ENCODE measurements at regions not wholly inside any gene's neighbourhood (a gene's known extent, or its start where the extent isn't known, plus 50 kb on each side); places are given as distances from the start of the nearest gene placed in this dataset.

DNA sequence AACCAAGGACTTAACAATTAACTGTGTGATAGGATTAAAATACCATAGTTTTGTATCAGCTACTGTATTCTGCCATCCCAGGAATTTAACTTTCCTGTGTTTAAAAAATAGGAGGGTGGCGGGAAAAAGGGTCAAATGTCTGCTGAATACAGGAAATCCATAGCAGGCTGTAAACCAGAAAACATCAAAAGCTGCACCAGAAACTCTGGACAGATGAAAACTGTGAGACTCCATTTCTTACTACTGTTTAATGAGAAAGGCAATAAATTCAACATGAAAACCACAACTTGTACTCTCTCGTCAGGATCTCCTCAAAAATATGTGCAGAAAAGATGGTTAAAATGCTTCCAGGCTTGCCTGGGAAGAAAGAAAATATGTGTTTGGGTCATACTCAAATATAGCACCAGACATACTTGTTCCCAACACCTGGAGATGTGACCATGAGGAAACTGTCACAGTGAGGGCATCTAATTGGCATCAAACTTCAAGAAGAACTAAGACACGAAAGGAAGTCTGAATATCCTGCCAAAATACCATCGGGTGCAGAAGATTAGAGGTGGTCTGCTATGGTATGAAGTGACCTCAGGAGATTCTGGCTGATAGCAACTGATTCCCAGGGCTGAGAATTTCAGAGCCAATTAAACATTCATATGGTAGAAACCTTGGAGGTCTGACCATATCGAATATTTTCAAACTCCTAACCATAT lies 164.7 kb upstream of the TARS1 start:
- BruUV-seq (replicated peaks): no TSS peak
- no peaks in the 10 kb centered on the region for H3K27me3 ChIP-seq (ENCODE audit: control insufficient read depth in 2 of 2, insufficient read depth in 2 of 2, low read length in 2 of 2)
- TF ChIP-seq E4F1 (CRISPR knock-in tag; IDR thresholded peaks at IDR 0.05; ENCODE audit: borderline replicate concordance) (no peak), PHF21A (IDR thresholded peaks at IDR 0.05; ENCODE audit: borderline replicate concordance, low read depth) (no peak), ARNT (IDR thresholded peaks at IDR 0.05) (no peak), MTA1 (IDR thresholded peaks at IDR 0.05; ENCODE audit: borderline replicate concordance) (no peak), ZNF766 (CRISPR knock-in tag; conservative IDR thresholded peaks at IDR 0.05) (no peak), NRF1 (conservative IDR thresholded peaks at IDR 0.05 in 1 of 2, IDR thresholded peaks at IDR 0.05 in 1 of 2) (no peak), ZNF589 (CRISPR knock-in tag; IDR thresholded peaks at IDR 0.05; ENCODE audit: low read depth) (no peak), ZBTB40 (IDR thresholded peaks at IDR 0.05) (no peak), ZBTB40 (CRISPR knock-in tag; IDR thresholded peaks at IDR 0.05) (no peak), SMARCE1 (IDR thresholded peaks at IDR 0.05) (no peak), HDGF (IDR thresholded peaks at IDR 0.05) (no peak), ZNF174 (CRISPR knock-in tag; IDR thresholded peaks at IDR 0.05) (no peak)
- no peaks in the 10 kb centered on the region for H3K9me3 ChIP-seq (replicated peaks; ENCODE audit: control insufficient read depth, insufficient read depth, low read depth, low read length)
- no peak overlapping the region for H3K4me2 ChIP-seq (ENCODE audit: insufficient read depth, low read length)
- CTCF ChIA-PET (ENCODE audit: low intra/inter-chr PET ratio): no interaction called here
- intact Hi-C loops (cut with micrococcal nuclease): no loop called here
- H3K9ac ChIP-seq (ENCODE audit: insufficient read depth in 1 of 2, low read depth in 2 of 2, low read length in 2 of 2): no peak overlapping the region
- H3K79me2 ChIP-seq (ENCODE audit: control insufficient read depth, insufficient read depth, low read length): no peaks in the 10 kb centered on the region
- H3K4me1 ChIP-seq (replicated peaks in 1 of 2; ENCODE audit: control insufficient read depth in 2 of 2, insufficient read depth in 2 of 2, low read length in 2 of 2): no peaks in the 10 kb centered on the region
- no peak overlapping the region for H2AFZ ChIP-seq (ENCODE audit: low read depth, low read length)
- ATAC-seq (no peak), DNase-seq (ENCODE audit: extremely low read depth in 1 of 4, low spot score in 3 of 4) (no peak), FAIRE-seq (no peak)
- no peaks in the 10 kb centered on the region for H3K36me3 ChIP-seq (ENCODE audit: control insufficient read depth, insufficient read depth, low read length)
- H3K4me3 ChIP-seq: no peak overlapping the region
- no peaks in the 10 kb centered on the region for H3K9me1 ChIP-seq (ENCODE audit: control insufficient read depth, insufficient read depth, low read length)
- H3K27ac ChIP-seq (ENCODE audit: extremely low read depth, low read depth, low read length): no peak overlapping the region
- WGBS (ENCODE audit: insufficient coverage, low coverage, missing lambda C conversion rate): 1% methylated on average over 5 of the region's 5 CpGs
- POLR2A ChIA-PET: no interaction called here
- in situ Hi-C loops (cut with MboI): no loop called here
- no peaks in the 10 kb centered on the region for H4K20me1 ChIP-seq (replicated peaks; ENCODE audit: control insufficient read depth, insufficient read depth, low read length)
